ENCODE measurements at regions not wholly inside any gene's neighbourhood (a gene's known extent, or its start where the extent isn't known, plus 50 kb on each side); places are given as distances from the start of the nearest gene placed in this dataset.

DNA sequence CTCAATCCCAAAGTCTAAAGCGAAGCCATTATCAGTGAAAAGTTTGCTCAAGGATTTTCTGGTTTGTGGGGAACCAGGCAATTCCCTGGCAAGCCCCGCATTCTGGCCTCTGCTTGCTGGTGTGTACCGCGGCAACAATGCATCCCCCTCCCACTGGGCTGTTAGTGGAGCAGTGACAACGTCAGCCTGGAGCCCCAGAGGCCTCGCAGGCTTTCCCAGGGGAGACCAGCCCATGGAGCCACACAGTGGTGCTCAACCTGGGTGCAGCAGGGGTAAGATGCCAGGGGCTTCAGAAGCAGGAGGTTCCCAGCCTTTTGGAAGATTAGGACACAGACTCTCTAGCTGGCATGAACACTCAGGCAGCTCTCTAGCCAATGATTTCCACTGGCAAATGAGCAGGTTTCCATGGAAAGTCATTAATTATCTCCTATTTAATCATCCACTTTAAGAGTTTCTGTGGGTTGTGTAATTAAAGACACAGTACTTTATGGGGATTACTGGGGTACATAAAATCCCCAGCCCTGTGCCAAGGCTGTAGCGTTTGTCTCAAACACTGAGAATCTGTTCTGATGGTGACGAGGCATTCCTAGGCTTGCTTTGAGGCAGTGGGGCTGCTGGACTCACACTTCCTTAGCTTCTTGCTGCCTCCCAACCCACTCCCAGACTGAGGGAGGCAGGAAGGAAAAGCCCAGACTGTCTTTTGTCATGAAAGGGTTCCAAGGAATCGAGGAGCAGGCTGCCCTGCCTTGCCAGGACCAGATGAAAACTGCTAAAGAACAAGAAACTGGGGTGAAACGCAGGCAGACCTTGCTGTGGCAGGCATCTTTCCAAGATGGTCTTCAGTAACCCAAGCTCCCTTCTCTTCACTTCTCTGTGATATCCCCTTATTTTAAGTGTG is 411.9 kb upstream of the SHH start:
- DNase-seq (ENCODE audit: low read depth in 2 of 2): no peak

DNA sequence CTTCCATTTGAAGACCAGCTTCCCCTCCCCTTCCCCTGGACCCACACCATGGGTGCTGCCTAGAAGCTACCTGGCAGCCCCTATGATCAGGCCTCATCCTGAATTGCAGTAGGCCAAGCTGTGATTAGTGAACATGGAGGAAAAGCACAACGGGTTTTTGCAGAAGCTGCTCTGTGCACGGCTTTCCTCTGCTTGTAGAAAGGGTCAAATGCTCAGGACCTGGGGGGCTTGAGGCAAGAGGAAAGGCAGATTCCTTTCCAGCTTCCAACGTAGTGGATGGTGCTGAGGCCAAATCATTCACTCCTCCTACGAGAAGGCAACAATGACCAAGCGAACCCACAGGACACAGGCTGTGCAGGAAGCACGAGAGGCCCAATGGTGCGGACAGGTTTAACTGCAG is 410.3 kb upstream of the SHH start:
- DNase-seq (ENCODE audit: low read depth in 2 of 2): no peak

DNA sequence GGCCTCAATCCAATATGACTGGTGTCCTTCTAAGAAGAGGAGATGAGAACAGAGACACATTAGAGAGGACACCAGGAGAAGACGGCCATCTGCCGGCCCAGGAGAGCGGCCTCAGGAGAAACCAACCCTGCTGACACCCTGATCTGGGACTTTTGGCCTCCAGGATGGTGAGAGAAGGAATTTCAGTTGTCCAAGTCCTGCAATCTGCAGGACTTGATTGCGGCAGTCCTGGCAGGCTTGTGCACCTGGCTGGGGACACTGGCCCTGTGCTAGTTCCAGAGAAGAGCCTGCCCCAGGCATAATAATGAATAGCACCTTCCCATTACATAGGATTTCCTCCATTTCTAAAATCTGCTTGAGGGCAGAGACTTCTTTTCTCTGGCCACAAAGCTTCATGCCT is 409.9 kb upstream of the SHH start:
- no peak for DNase-seq (ENCODE audit: low read depth in 2 of 2)

DNA sequence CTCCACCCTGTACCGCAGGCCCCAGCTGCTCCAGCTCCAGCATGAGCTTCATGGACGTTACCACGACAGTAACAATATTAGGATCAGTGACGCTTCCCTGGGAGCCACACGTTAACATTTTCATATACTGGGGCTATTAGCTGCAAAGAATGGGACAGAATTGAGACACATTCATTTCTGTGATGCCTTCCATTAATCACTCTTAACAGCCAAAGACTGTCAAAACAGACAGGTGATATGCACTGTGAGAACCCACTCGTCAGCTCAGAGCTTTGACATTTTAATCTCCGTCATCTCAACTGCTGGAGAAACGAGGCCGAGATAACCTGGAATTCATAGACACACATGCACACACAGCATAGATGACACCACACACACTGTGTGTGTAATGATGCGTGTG is 408.4 kb upstream of the SHH start:
- DNase-seq (ENCODE audit: low read depth in 2 of 2): no peak

DNA sequence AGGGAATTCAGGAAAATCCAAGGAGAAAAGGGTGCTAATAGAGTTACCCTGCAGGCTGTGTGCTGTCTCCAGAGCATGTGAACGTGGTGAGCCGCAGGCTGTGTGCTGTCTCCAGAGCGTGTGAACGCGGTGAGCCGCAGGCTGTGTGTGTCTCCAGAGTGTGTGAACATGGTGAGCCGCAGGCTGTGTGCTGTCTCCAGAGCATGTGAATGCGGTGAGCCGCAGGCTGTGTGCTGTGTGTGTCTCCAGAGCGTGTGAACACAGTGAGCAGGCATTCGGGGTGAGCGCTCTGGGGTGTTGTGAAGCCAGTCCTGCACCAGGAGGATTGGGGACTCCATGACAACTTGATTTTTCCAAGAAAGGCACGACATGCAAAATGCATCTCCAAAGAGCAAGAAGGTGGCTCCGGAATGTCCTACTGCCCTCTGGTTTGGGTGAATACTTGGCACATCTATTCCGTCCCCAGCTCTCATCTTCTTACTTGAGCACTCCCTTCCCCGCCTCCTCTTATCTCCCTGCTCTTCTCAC is 407.9 kb upstream of the SHH start:
- no peak for DNase-seq (ENCODE audit: low read depth in 2 of 2)

DNA sequence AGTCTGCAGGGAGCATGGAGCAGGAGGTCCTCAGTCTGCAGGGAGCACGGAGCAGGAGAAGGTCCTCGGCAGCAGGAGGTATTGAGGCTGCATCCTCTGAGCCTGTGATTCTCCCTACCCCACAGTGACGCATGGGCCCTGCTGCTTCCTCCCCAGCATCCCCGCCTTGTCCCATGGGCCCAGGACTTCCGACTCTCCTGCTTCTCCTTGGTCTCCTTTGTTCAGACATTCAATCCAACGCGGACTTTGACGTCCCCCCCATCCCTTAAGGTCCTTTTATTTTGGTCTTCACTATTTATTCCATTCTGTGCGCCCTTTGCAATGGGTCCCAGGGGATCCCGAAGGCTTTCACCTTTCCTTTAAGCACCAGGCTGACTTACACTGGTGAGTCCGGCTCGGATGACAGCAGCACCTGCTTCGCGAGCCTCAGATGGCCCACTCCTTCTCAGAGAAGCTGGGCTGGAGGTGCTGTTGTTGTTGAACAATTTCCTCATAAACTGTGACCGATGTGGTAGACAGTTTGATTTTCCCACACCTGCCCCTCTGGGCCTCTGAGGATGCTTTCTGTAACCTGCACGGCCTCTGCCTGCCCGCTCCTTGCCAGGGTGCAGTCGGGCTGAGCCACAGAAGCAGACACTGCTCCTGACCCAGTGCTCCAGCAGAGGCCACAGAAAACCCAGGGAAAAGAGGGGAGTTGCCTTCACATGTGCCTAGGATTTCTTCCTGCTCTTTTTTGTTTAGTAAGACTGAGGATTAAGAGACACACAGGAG is 407.2 kb upstream of the SHH start:
- no peak for DNase-seq (ENCODE audit: low read depth in 2 of 2)

DNA sequence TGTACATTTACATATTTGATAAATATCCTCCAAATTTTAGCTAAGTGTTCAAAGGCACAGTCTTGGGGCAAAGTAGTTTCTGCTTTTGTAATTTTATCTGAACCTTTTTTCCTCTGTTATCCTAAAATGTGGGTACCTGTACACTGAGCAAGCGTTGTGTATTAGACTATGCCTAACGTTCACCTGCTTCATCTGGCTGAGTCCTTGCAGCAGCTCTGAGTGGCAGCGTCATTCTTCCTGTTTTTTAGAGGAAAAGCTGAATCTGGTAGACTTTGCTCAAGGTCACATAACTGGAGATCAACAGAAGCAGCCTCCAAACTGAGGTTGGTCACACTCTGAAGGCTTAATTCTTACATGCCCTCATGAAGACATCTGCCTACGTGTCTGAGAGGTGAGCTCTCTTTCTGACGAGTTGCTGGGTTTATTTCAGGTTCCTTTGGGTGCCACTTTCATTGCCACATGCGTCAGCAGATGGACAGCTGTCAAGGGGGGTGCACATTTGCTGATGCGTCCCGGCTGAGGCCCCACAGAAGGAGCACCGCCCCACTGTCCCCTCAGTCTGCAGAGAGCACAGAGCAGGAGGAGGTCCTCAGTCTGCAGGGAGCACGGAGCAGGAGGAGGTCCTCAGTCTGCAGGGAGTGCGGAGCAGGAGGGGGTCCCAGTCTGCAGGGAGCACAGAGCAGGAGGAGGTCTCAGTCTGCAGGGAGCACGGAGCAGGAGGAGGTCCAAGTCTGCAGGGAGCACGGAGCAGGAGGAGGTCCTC is 406.5 kb upstream of the SHH start:
- DNase-seq (ENCODE audit: low read depth in 2 of 2): no peak

DNA sequence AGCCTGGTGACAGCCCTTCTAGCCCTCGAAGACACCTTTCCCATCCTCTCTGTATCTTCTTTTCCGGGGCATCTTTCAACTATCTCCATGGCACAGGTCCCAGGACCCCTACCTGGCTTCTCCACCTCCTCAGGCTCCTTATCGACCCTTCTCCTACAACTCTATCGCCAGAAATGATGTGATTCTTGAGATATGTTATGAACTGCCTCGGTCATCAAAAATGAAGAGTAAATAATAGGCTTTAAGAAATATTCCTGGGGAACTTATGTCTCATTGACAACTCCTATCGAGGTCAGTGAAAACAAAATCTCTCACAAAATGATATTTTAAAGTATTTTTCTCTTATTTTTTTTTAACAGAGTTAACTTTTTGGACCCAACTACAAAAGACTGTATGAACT is 405.5 kb upstream of the SHH start:
- no peak for DNase-seq (ENCODE audit: low read depth in 2 of 2)

DNA sequence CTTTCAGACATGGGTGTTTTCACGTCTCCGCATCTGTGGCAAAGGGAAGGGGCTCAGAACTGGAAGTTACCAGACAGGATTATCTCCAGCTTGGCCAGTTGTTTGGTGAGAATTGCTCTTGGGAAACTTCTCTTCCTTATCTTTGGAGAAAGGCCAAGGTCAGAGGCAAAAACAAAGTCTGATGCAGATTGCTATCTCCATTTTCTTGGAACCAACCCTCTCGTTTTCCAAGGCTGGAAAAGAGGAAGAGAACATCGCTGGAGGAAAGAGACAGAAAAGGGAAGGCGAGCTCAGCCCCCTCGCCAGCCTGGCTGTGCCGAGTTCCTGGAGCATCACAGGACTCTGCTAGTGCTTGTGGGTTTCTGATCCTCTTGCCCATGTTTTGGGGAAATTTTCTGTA is 396.8 kb upstream of the SHH start:
- no peak for DNase-seq (ENCODE audit: low read depth in 2 of 2)

DNA sequence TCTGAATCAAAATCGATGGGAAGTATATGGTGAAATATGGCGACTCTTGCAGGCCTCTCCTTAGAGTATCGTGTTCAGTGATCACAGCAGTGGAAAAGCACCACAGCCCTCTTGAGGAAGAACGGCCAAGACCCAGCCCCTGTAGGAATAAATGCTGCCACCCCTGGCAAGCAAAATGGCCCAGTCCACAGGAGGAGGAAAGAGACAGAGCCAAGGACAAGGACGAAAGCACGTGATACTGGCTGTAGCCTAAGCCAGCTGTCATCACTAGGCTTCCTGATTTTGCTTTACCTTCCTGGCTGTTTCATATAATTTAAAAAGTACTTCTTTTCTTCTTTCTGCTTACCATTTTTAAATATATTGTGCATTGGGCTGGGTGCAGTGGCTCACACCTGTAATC is 395.0 kb upstream of the SHH start:
- no peak for DNase-seq (ENCODE audit: low read depth in 2 of 2)

DNA sequence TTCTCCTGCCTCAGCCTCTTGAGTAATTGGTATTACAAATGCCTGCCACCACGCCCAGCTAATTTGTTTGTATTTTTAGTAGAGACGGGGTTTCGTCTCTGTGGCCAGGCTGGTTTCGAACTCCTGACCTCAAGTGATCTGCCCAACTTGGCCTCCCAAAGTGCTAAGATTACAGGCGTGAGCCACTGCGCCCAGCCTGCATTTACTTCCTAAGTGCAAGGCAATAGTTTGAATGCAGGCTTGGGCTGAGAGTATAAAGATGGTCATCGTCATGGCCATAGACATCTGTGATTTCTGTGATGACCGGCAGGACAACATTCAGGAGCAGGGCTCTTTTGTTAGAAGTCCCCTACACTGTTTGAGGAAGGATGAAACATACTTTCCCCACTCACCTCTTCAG is 393.9 kb upstream of the SHH start:
- no peak for DNase-seq (ENCODE audit: low read depth in 2 of 2)

DNA sequence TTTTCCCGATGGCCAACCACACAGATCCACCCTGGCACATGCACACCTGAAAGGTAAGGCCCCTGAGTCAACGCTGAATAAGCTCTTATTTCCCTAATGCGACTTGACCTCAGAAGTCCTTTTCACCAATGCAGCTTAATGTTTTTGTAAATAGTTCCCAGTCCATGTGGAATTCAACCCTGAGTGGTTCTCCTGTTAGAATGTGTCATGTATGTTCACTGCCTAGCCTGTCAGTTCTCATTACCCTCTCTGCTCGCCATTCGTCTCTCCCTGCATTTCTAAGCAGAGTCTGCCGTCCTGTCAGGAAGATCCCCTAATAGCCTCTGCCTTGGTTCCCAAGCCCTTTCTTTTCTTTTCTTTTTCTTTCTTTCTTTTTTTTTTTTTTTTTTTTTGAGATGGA is 392.6 kb upstream of the SHH start:
- DNase-seq (ENCODE audit: low read depth in 2 of 2): no peak

DNA sequence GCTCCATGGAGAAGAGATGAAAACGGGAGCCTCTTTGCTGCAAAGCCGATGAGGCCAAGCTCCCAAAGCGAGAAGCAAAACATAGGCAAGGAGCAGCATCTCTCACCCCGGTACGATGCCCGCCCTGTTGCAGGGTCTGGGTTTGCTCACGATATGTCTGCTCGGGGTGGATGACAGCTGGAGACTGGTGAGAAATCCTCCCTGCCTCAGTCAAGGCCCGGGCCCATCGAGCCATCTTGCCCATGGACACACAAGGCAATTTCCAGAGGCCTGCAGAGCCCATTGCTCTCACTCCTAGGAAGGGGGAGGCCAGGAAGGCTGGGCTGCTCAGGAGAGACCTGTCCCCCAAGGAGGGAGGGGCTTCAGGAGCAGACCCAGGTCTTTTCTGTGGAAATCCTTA is 391.7 kb upstream of the SHH start:
- no peak for DNase-seq (ENCODE audit: low read depth in 2 of 2)

DNA sequence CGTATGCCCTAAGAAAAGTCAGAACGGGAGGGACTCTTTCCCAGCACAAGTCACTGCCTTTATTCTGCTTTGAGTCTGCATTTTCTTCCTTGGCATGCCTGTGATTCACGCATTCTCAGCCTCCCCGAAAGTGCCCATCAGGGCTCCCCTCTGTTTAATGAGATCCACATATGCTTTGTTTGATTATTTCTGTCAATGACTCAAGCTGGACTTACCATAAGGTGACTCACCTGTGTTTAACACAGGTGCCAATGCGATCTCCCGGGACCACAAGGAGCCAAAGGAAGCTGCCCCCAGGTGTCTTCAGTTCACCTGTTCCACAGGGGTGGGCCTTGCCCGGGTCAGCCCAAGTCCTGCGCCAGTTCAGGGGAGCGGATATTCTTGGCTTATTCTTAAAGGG is 386.0 kb upstream of the SHH start:
- DNase-seq (ENCODE audit: low read depth in 2 of 2): no peak

DNA sequence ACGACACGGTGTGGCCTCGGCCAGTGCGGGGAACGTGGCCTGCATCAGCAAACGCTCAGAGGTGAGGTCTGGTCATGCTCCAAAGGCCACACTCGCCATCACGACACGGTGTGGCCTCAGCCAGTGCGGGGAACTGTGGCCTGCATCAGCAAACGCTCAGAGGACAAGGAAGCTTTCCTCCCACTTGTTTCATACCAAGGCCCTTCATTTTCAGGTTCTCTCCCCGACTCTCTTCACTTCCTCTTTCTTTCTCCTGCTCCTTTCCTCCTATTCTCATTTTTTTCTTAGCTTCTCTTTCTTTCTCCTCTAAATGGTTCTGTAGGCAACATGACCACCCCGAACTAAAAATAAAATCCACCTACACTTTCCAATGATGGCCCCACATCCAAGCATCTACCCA is 384.4 kb upstream of the SHH start:
- no peak for DNase-seq (ENCODE audit: low read depth in 2 of 2)

DNA sequence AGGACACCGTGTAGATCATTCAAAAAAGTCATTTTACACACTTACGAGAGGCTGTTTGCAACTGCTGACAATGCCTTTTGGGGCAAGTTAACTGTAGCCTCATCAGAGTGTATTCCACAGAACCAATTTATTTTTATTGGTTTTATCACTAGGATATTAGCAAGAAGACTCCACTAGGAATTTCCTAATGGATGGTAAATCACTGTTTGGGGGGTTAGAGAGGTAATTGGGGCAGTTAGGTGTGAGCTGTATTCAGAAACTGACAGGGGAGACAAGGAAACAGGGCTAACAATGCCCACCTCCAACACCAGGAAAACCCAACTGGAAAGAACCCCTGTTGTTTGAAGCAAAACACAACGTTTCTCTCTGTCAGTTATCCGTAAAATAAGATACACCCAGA is 383.0 kb upstream of the SHH start:
- DNase-seq (ENCODE audit: low read depth in 2 of 2): no peak

DNA sequence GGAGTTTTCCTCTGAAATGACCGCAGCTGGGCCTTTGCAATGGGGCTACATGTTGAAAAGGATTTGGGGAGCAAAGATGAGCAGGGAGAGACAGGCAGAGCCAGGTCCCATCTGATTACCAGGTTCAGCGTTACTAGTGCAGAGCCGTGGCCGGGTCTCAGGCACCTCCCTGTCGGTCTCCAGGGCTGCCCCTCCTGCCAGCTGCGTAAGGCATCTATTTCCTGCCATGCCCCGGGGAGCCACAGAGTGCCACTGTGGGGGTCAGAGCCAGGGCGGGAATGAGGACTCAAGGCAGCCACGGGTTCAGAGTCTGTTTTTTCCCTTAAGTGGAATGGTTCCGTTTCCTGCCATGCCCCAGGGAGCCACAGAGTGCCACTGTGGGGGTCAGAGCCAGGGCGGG is 382.6 kb upstream of the SHH start:
- no peak for DNase-seq (ENCODE audit: low read depth in 2 of 2)

DNA sequence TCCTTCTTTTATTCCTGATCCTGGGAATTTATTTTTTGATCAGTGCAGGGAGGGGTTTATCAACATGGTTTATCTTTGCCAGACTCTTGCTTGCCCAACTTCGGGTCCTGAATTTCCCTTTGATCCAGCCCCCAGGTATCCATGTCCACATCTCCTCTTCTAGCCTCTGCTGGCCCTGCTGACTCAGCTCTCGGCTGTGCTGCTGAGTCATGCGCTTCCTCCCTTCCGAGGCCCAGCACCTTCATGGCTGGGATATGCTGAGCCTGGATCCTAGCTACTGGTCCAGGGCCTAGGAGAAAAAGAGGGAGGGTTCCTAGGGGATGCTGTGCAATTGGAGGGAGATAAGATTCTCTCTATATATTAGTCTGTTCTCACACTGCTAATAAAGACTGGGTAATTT is 380.7 kb upstream of the SHH start:
- DNase-seq (ENCODE audit: low read depth in 2 of 2): no peak

DNA sequence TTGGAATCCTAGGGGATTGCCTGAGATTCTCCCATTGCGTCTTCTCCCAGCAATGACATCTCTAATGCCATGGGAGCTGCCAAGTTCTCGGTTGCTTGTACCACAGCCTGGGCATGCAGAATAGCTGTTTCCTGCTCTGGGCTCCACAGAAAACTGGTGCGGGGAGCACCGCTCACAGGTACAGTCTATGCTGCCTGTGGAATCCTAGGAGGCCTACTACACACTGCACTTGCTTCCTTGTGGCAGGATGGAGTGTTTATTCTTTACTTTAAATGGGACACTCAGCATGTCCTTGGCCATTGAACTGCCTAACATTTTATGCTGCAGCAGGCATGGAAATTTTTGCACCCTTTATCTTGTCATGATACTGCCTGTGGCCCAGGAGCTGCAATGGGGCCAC is 378.8 kb upstream of the SHH start:
- DNase-seq (ENCODE audit: low read depth in 2 of 2): no peak

DNA sequence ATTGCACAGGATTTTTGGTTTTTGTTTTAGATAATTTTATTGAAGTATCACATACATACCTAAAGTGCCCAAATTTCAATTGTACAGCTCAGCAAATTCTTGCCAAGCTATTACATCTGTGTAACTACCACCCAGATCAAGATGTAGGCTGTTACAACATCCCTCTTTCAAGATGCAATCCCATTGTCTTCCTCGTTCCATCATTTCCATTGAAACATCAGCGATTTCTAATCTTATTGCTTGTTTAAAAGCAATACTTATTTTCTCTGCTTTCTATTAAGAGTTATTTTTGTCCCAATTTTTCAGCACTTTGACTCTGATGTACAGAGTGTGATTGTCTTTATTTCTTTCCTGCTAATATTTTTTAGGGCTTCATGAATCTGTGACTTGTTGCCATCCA is 372.8 kb upstream of the SHH start:
- DNase-seq (ENCODE audit: low read depth in 2 of 2): no peak

DNA sequence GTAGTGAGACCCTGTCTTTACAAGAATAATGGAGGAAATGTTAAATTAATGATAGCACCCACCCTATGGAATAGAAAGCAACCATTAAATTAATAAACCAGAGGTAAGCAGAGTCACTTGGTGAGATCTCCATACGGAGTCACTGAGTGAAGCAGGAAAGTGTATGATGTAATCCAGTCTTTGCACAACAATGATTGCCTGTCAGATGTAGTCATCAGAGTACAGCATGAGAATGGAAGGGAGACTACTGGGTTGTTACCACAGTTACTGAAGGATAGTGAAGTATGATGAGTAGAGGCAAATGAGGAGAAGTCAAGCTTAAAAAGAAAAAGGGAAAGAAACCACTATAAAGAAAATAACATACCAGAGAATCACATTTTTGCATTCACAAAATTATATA is 371.9 kb upstream of the SHH start:
- no peak for DNase-seq (ENCODE audit: low read depth in 2 of 2)

DNA sequence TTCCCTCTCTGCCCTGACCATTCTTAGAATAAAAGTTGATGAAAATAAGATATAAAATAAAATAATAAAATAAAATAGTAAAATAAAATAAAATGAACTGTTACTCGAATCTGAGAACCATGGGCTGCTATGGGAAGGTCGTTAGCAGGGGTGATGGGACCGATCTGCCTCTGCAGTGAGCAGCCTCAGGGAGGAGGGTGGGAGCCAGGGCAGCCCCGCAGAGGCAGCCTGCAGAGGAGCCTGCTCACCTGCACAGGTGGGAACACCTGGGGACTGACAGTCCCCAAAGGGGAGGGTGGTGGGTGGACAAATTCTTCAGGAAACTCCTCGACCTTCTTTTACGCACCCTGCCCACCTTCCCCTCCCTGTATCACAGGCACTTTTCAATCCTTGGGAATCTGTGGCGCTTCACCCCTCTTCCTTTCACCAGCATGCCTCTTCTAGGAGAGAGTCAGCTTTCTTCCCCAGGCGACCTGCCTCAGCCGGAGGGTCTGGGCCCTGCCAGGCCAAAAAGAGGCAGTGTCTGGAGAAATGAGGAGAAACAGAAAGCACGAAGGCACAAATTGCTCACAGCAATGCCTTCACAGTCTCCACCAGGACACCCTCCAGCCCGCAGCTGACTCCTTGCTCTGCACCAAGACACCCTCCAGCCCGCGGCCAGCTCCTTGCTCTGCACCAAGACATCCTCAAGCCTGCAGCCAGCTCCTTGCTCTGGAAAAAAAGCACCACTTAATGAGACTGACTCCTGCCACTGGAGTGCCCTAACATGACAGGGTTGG is 368.4 kb upstream of the SHH start:
- DNase-seq (ENCODE audit: low read depth in 2 of 2): no peak

Data from fibroblast of skin of left quadriceps (primary cell).